ENCODE measurements at regions not wholly inside any gene's neighbourhood (a gene's known extent, or its start where the extent isn't known, plus 50 kb on each side); places are given as distances from the start of the nearest gene placed in this dataset.

GRCh38 chr5:74431290-74431669 lies 209.2 kb downstream of the ENC1 start:
- TF ChIP-seq POU2F2 (IDR thresholded peaks at IDR 0.05; ENCODE audit: low read depth, low read length), result no peak
- TF ChIP-seq SPI1 (IDR thresholded peaks at IDR 0.05; ENCODE audit: low read depth, low read length), result no peak
- TF ChIP-seq POLR2A (IDR thresholded peaks at IDR 0.05; ENCODE audit: low read depth, low read length), result no peak
- no peak for TF ChIP-seq PAX5 (IDR thresholded peaks at IDR 0.05; ENCODE audit: insufficient read depth, low read length, severe bottlenecking)
- TF ChIP-seq TAF1 (IDR thresholded peaks at IDR 0.05; ENCODE audit: low read depth, low read length), result no peak
- DNase-seq (ENCODE audit: insufficient read length, low spot score), result no peak
- FAIRE-seq, result no peak

GRCh38 chr5:74430631-74431289 lies 209.8 kb downstream of the ENC1 start:
- no peak for FAIRE-seq
- TF ChIP-seq PAX5 (IDR thresholded peaks at IDR 0.05; ENCODE audit: insufficient read depth, low read length, severe bottlenecking), result no peak
- no peak for TF ChIP-seq POU2F2 (IDR thresholded peaks at IDR 0.05; ENCODE audit: low read depth, low read length)
- no peak for TF ChIP-seq POLR2A (IDR thresholded peaks at IDR 0.05; ENCODE audit: low read depth, low read length)
- no peak for TF ChIP-seq SPI1 (IDR thresholded peaks at IDR 0.05; ENCODE audit: low read depth, low read length)
- TF ChIP-seq TAF1 (IDR thresholded peaks at IDR 0.05; ENCODE audit: low read depth, low read length), result no peak
- TF ChIP-seq POLR2AphosphoS5 (IDR thresholded peaks at IDR 0.05; ENCODE audit: low read depth, low read length), result no peak

GRCh38 chr5:74429495-74429894 lies 211.0 kb downstream of the ENC1 start:
- no peak for FAIRE-seq
- no peak for TF ChIP-seq TAF1 (IDR thresholded peaks at IDR 0.05; ENCODE audit: low read depth, low read length)
- TF ChIP-seq POLR2A (IDR thresholded peaks at IDR 0.05; ENCODE audit: low read depth, low read length), result no peak
- TF ChIP-seq SPI1 (IDR thresholded peaks at IDR 0.05; ENCODE audit: low read depth, low read length), result no peak
- TF ChIP-seq POU2F2 (IDR thresholded peaks at IDR 0.05; ENCODE audit: low read depth, low read length), result no peak
- no peak for TF ChIP-seq PAX5 (IDR thresholded peaks at IDR 0.05; ENCODE audit: insufficient read depth, low read length, severe bottlenecking)
- TF ChIP-seq POLR2AphosphoS5 (IDR thresholded peaks at IDR 0.05; ENCODE audit: low read depth, low read length), result no peak
- DNase-seq (ENCODE audit: insufficient read length, low spot score), result no peak

More at GRCh38 chr5:74430631-74431289, 209.8 kb downstream of the ENC1 start:
- DNase-seq (ENCODE audit: insufficient read length, low spot score), result no peak

GRCh38 chr5:74428876-74429275 lies 211.7 kb downstream of the ENC1 start:
- DNase-seq (ENCODE audit: insufficient read length, low spot score), result no peak
- no peak for FAIRE-seq
- TF ChIP-seq POLR2AphosphoS5 (IDR thresholded peaks at IDR 0.05; ENCODE audit: low read depth, low read length), result no peak
- TF ChIP-seq POLR2A (IDR thresholded peaks at IDR 0.05; ENCODE audit: low read depth, low read length), result no peak
- no peak for TF ChIP-seq POU2F2 (IDR thresholded peaks at IDR 0.05; ENCODE audit: low read depth, low read length)
- TF ChIP-seq TAF1 (IDR thresholded peaks at IDR 0.05; ENCODE audit: low read depth, low read length), result no peak
- no peak for TF ChIP-seq SPI1 (IDR thresholded peaks at IDR 0.05; ENCODE audit: low read depth, low read length)
- no peak for TF ChIP-seq PAX5 (IDR thresholded peaks at IDR 0.05; ENCODE audit: insufficient read depth, low read length, severe bottlenecking)

GRCh38 chr5:74428275-74428674 lies 212.3 kb downstream of the ENC1 start:
- DNase-seq (ENCODE audit: insufficient read length, low spot score) (no peak), FAIRE-seq (no peak)
- TF ChIP-seq PAX5 (IDR thresholded peaks at IDR 0.05; ENCODE audit: insufficient read depth, low read length, severe bottlenecking) (no peak), POU2F2 (IDR thresholded peaks at IDR 0.05; ENCODE audit: low read depth, low read length) (no peak), SPI1 (IDR thresholded peaks at IDR 0.05; ENCODE audit: low read depth, low read length) (no peak), POLR2A (IDR thresholded peaks at IDR 0.05; ENCODE audit: low read depth, low read length) (no peak), TAF1 (IDR thresholded peaks at IDR 0.05; ENCODE audit: low read depth, low read length) (no peak), POLR2AphosphoS5 (IDR thresholded peaks at IDR 0.05; ENCODE audit: low read depth, low read length) (no peak)

GRCh38 chr5:74426506-74426905 lies 214.0 kb downstream of the ENC1 start:
- no peak for TF ChIP-seq SPI1 (IDR thresholded peaks at IDR 0.05; ENCODE audit: low read depth, low read length)
- no peak for FAIRE-seq
- DNase-seq (ENCODE audit: insufficient read length, low spot score), result no peak

GRCh38 chr5:74424162-74424868 lies 216.2 kb downstream of the ENC1 start:
- no peak for TF ChIP-seq PAX5 (IDR thresholded peaks at IDR 0.05; ENCODE audit: insufficient read depth, low read length, severe bottlenecking)
- no peak for TF ChIP-seq POU2F2 (IDR thresholded peaks at IDR 0.05; ENCODE audit: low read depth, low read length)
- TF ChIP-seq POLR2AphosphoS5 (IDR thresholded peaks at IDR 0.05; ENCODE audit: low read depth, low read length), result no peak
- TF ChIP-seq POLR2A (IDR thresholded peaks at IDR 0.05; ENCODE audit: low read depth, low read length), result no peak
- no peak for TF ChIP-seq SPI1 (IDR thresholded peaks at IDR 0.05; ENCODE audit: low read depth, low read length)
- TF ChIP-seq TAF1 (IDR thresholded peaks at IDR 0.05; ENCODE audit: low read depth, low read length), result no peak
- DNase-seq (ENCODE audit: insufficient read length, low spot score), result no peak
- FAIRE-seq, result peak; percentile 43

GRCh38 chr5:74423383-74423782 lies 217.1 kb downstream of the ENC1 start:
- TF ChIP-seq POLR2A (IDR thresholded peaks at IDR 0.05; ENCODE audit: low read depth, low read length) (no peak), POLR2AphosphoS5 (IDR thresholded peaks at IDR 0.05; ENCODE audit: low read depth, low read length) (no peak), SPI1 (IDR thresholded peaks at IDR 0.05; ENCODE audit: low read depth, low read length) (no peak), TAF1 (IDR thresholded peaks at IDR 0.05; ENCODE audit: low read depth, low read length) (no peak), POU2F2 (IDR thresholded peaks at IDR 0.05; ENCODE audit: low read depth, low read length) (no peak), PAX5 (IDR thresholded peaks at IDR 0.05; ENCODE audit: insufficient read depth, low read length, severe bottlenecking) (no peak)
- no peak for FAIRE-seq
- DNase-seq (ENCODE audit: insufficient read length, low spot score), result no peak

GRCh38 chr5:74422671-74423070 lies 217.9 kb downstream of the ENC1 start:
- FAIRE-seq, result no peak
- DNase-seq (ENCODE audit: insufficient read length, low spot score), result no peak
- no peak for TF ChIP-seq TAF1 (IDR thresholded peaks at IDR 0.05; ENCODE audit: low read depth, low read length)
- no peak for TF ChIP-seq POLR2A (IDR thresholded peaks at IDR 0.05; ENCODE audit: low read depth, low read length)
- no peak for TF ChIP-seq POLR2AphosphoS5 (IDR thresholded peaks at IDR 0.05; ENCODE audit: low read depth, low read length)
- TF ChIP-seq POU2F2 (IDR thresholded peaks at IDR 0.05; ENCODE audit: low read depth, low read length), result no peak
- no peak for TF ChIP-seq SPI1 (IDR thresholded peaks at IDR 0.05; ENCODE audit: low read depth, low read length)
- no peak for TF ChIP-seq PAX5 (IDR thresholded peaks at IDR 0.05; ENCODE audit: insufficient read depth, low read length, severe bottlenecking)

All from GM12891 (cell line).